ENCODE measurements at regions not wholly inside any gene's neighbourhood (a gene's known extent, or its start where the extent isn't known, plus 50 kb on each side); places are given as distances from the start of the nearest gene placed in this dataset.
"Not testable (repeated sequence)": the region's sequence is repeated elsewhere in the genome, so short reads cannot be mapped to it uniquely, and the experiment has no call there.

- no peak for DNase-seq
Observed at GRCh38 chr3:177802151-177802900, 605.0 kb upstream of the TBL1XR1 start.

GRCh38 chr3:177803500-177803899 is 606.2 kb upstream of the TBL1XR1 start:
- no peak for DNase-seq

- DNase-seq = no peak
Observed at GRCh38 chr3:177804032-177804431, 606.8 kb upstream of the TBL1XR1 start.

GRCh38 chr3:177804646-177805045 is 607.4 kb upstream of the TBL1XR1 start:
- DNase-seq = no peak

GRCh38 chr3:177807150-177807875 is 610.0 kb upstream of the TBL1XR1 start:
- DNase-seq = no peak

- not testable (repeated sequence) for DNase-seq
Observed at GRCh38 chr3:177808928-177809478, 611.7 kb upstream of the TBL1XR1 start.

GRCh38 chr3:177810162-177810623 is 612.9 kb upstream of the TBL1XR1 start:
- DNase-seq = no peak

- no peak for DNase-seq
Observed at GRCh38 chr3:177811112-177811511, 613.8 kb upstream of the TBL1XR1 start.

- DNase-seq = no peak
Observed at GRCh38 chr3:177811835-177812234, 614.6 kb upstream of the TBL1XR1 start.

- DNase-seq = no peak
Observed at GRCh38 chr3:177812492-177812891, 615.2 kb upstream of the TBL1XR1 start.

- DNase-seq = no peak
Observed at GRCh38 chr3:177813322-177813721, 616.0 kb upstream of the TBL1XR1 start.

- no peak for DNase-seq
Observed at GRCh38 chr3:177816667-177817208, 619.5 kb upstream of the TBL1XR1 start.

GRCh38 chr3:177817751-177818150 is 620.5 kb upstream of the TBL1XR1 start:
- no peak for DNase-seq

GRCh38 chr3:177818712-177819240 is 621.5 kb upstream of the TBL1XR1 start:
- DNase-seq = no peak

GRCh38 chr3:177820683-177821316 is 623.5 kb upstream of the TBL1XR1 start:
- peak; percentile 19 for DNase-seq

GRCh38 chr3:177822681-177823096 is 625.4 kb upstream of the TBL1XR1 start:
- DNase-seq = no peak

- DNase-seq = no peak
Observed at GRCh38 chr3:177823701-177824189, 626.5 kb upstream of the TBL1XR1 start.

- DNase-seq = no peak
Observed at GRCh38 chr3:177824190-177824786, 627.0 kb upstream of the TBL1XR1 start.

GRCh38 chr3:177824841-177825240 is 627.6 kb upstream of the TBL1XR1 start:
- DNase-seq = no peak

- DNase-seq = no peak
Observed at GRCh38 chr3:177826253-177826652, 629.0 kb upstream of the TBL1XR1 start.

GRCh38 chr3:177827511-177828207 is 630.4 kb upstream of the TBL1XR1 start:
- no peak for DNase-seq

GRCh38 chr3:177828208-177828565 is 630.9 kb upstream of the TBL1XR1 start:
- no peak for DNase-seq

Measured in SIG-M5 (cell line).